Right lobe of liver (tissue), 6 donors: ENCODE measurements at regions not wholly inside any gene's neighbourhood (a gene's known extent, or its start where the extent isn't known, plus 50 kb on each side); places are given as distances from the start of the nearest gene placed in this dataset.
A peak's percentile ranks its signal among the peaks of the same experiment; 100 is the strongest.

Source experiments
- ATAC-seq, 4 donors: fragments of 200-7000 bp; cut with Tn5 transposase; one replicate each; pipeline ENCODE4 v1.9.1; 2020; ENCODE audit warnings: mild to moderate bottlenecking in 4 of 4, moderate library complexity in 4 of 4
- DNase-seq, 3 donors: peaks; one replicate each; pipeline ENCODE4 v3.0.0-alpha.2; 2020
- H3K27ac ChIP-seq, 3 donors: fragments of 200-600 bp; one replicate each; pipeline ENCODE4 v1.8.0; 2022
- H3K27me3 ChIP-seq, 2 donors: fragments of 200-600 bp; one replicate each; pipeline ENCODE4 v1.8.0; 2022
- H3K36me3 ChIP-seq, 4 donors: fragments of 200-600 bp; sonication (generic) in 1 of 4; one replicate each; pipeline versions ENCODE4 v1.5.1 to v1.8.0; 2017 to 2022; ENCODE audit warnings: control low read depth in 1 of 4
- H3K4me1 ChIP-seq, 4 donors: fragments of 200-600 bp; sonication (generic) in 1 of 4; one replicate each; pipeline versions ENCODE4 v1.5.1 to v1.8.0; 2017 to 2022; ENCODE audit warnings: control low read depth in 1 of 4
- H3K4me3 ChIP-seq, 3 donors: fragments of 200-600 bp; one replicate each; pipeline ENCODE4 v1.8.0; 2022
- H3K9me3 ChIP-seq, 4 donors: fragments of 200-600 bp; sonication (generic) in 1 of 4; one replicate each; pipeline versions ENCODE4 v1.5.1 to v1.8.0; 2017 to 2022; ENCODE audit warnings: control low read depth in 1 of 4
- POLR2A ChIP-seq: fragments of 450-650 bp; IDR thresholded peaks from one replicate; pipeline ENCODE4 v1.6.1; 2017; ENCODE audit warnings: antibody characterized with exemption, mild to moderate bottlenecking
- WGBS: methylation state at CpG from one replicate; pipeline ENCODE4 v1.1.6; 2018; ENCODE audit warnings: low coverage, low lambda C conversion rate; ENCODE audit not compliant: insufficient coverage; ENCODE audit errors: missing lambda C conversion rate; 5-methylcytosine and 5-hydroxymethylcytosine counted together
- intact Hi-C, 2 donors: fragments of 100-400 bp; cut with DNase I; formaldehyde crosslinking; loops; one replicate each; pipeline versions ENCODE4 v1.11.2 to v1.14.1; 2022
- TF ChIP-seq, protein P1 (sequence below), 4 donors: fragments of 200-600 bp in 3 of 4; fragments of 450-650 bp in 1 of 4; IDR thresholded peaks; one replicate each; pipeline versions ENCODE4 v1.5.1 to v1.8.0; 2016 to 2022; ENCODE audit warnings: antibody characterized with exemption in 4 of 4, mild to moderate bottlenecking in 2 of 4
- donor health status: DM: no; HTN: yes; CAD: no.
- donor health status: DM: no; HTN: no; CAD: no.
- donor health status: DM: no; HTN: no; CAD: no.
- donor health status: DM: no; HTN: yes; CAD: no.
- donor health status: DM: no; HTN: yes; CAD: no.

DNA sequence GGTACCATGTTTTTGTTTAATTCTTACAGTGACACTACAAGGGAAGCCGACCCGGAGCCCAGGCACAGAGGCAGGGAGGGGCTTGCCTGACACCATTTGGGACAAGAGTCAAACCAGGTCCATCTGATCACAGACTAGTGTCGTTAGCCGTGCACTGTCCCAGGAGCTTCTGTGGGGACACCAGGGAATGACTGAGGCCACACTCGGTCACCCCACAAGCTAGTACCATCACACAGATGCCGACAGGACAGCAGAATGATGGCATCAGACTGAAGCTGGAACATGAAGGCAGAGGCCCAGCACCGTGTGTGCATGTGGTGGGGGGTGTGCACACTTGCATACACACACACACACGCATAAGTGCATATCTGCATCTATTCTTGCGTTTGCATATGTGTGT lies 61.5 kb upstream of the NECTIN1 start:
- DNase-seq: peak in 2 of 3 donors; percentile 4 to 31
- no peak overlapping the region for H3K4me3 ChIP-seq
- TF ChIP-seq, protein P1, sequence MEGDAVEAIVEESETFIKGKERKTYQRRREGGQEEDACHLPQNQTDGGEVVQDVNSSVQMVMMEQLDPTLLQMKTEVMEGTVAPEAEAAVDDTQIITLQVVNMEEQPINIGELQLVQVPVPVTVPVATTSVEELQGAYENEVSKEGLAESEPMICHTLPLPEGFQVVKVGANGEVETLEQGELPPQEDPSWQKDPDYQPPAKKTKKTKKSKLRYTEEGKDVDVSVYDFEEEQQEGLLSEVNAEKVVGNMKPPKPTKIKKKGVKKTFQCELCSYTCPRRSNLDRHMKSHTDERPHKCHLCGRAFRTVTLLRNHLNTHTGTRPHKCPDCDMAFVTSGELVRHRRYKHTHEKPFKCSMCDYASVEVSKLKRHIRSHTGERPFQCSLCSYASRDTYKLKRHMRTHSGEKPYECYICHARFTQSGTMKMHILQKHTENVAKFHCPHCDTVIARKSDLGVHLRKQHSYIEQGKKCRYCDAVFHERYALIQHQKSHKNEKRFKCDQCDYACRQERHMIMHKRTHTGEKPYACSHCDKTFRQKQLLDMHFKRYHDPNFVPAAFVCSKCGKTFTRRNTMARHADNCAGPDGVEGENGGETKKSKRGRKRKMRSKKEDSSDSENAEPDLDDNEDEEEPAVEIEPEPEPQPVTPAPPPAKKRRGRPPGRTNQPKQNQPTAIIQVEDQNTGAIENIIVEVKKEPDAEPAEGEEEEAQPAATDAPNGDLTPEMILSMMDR (IDR thresholded peaks at IDR 0.05): no peak
- TF ChIP-seq POLR2A: no peak
- H3K36me3 ChIP-seq: no peaks in the 10 kb centered on the region
- no peak for ATAC-seq
- H3K27me3 ChIP-seq: no peaks in the 10 kb centered on the region
- intact Hi-C loops: no loop called here
- WGBS: 53% methylated on average over 7 of the region's 9 CpGs
- H3K4me1 ChIP-seq: no peaks in the 10 kb centered on the region
- no peaks in the 10 kb centered on the region for H3K9me3 ChIP-seq
- no peak overlapping the region for H3K27ac ChIP-seq

DNA sequence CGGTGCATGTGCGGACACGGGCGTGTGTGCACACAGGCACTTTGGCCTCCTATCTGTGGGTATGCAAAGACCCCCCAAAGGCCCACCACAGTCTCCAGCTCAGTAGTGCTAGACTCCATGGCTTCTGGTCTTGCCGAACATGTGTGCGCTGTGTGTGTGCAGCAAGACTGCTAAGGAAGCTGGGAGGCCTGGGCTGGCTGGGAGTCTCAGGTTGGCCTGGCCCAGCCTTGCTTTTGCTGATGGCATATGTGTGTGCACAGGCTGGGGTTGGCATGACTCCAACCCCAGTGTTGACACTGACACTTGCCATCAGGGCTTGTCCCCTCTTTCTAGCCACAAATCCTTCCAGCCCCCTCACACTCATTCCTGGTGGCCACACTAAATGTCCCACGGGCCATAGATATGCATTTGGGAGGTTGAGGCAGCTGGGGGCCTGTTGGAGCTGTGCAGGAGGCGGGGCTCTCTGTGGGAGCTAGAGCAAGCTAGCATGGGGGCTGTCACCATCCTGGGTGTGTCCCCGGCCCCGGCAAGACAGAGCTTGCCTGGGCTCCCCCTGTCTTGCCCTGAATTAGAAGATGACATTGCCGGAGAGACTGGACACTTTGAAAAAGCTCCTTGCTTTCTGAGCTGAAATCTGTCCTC lies 60.9 kb upstream of the NECTIN1 start:
- TF ChIP-seq POLR2A: no peak
- TF ChIP-seq, protein P1 (IDR thresholded peaks at IDR 0.05): no peak
- H3K27ac ChIP-seq: no peak overlapping the region
- ATAC-seq (no peak), DNase-seq (peak in 1 of 3 donors; percentile 34)
- no peaks in the 10 kb centered on the region for H3K4me1 ChIP-seq
- no peaks in the 10 kb centered on the region for H3K9me3 ChIP-seq
- intact Hi-C loops: no loop called here
- H3K27me3 ChIP-seq: no peaks in the 10 kb centered on the region
- 57% methylated on average over 3 of the region's 11 CpGs for WGBS
- no peaks in the 10 kb centered on the region for H3K36me3 ChIP-seq
- H3K4me3 ChIP-seq: no peak overlapping the region

DNA sequence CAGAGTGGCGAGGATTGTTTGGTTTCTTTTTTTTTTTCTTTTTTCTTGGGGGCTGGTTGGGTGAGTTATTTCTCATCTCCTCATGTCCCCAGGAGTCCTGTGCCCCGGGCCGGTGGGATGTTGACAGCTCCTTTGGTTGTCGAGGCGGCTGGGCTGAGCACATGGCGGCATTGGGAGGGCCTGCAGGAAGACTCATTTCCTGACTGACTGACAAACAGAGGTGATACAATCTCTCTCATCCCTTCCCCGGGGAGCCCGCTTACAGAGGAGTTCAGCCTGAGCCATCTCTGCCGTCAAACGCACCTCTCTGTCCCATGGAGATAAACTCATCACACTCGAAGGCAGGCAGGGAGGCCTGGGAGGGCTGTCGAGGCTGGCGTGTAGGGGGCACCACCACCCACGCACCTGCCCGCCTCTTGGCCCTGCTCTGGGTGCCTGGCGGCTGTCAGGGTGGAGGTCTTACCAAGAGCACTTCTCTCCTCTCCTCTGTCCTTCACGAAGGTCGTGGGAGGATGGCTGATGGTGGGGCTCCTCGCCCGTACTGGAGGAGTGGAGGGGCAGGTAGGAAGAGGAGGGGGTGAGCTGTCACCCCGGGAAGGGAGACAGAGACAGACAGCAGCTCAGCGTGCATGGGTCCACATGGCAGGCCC lies 60.0 kb upstream of the NECTIN1 start:
- Histone ChIP-seq H3K36me3 (no peaks in the 10 kb centered on the region), H3K27ac (no peak overlapping the region), H3K4me3 (no peak overlapping the region), H3K4me1 (no peaks in the 10 kb centered on the region), H3K27me3 (no peaks in the 10 kb centered on the region), H3K9me3 (no peaks in the 10 kb centered on the region)
- 59% methylated on average over 9 of the region's 22 CpGs for WGBS
- peak in 1 of 3 donors; percentile 36 for DNase-seq
- no peak for ATAC-seq
- no peak for TF ChIP-seq POLR2A
- TF ChIP-seq, protein P1 (IDR thresholded peaks at IDR 0.05): no peak
- intact Hi-C loops: no loop called here

DNA sequence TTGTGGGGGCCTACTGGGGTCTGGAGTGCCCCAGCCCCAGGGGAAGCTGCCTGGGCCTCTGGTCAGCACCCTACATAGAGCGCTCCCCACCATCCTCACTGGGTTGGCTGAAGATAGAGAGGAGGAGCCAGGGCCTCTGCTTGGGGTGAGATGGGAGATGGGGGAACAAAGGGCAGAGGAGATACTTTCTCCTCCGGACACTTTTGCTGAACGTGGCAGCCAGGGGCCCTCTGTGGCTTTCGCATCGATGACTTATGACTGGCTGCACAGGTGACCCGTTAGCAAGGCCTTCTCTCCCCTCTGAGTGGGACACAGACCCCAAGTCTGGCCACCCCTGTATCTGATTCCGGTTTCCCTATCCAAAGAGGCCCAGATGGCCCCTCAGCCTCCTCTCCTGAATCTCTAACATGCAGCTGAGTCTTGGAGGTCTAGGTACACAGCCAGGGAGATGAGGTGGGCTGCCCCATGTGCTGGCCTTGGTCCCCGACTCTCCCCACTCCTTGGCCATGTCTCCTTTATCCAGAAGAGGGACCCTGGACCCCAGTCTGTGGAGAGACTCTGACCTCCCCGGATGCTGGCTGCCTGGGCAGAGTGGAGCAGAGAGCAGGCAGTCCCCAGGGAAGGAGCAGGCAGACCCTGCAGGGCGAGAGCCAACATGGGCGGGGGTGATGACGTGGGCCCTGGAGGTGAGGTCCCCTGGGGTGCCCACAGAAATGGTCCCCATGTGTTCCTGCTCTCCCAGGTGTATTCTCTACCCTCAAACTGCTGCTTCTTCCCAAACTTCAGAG lies 59.3 kb upstream of the NECTIN1 start:
- Histone ChIP-seq H3K27ac (no peak overlapping the region), H3K4me3 (no peak overlapping the region), H3K4me1 (no peaks in the 10 kb centered on the region), H3K36me3 (no peaks in the 10 kb centered on the region), H3K27me3 (no peaks in the 10 kb centered on the region), H3K9me3 (no peaks in the 10 kb centered on the region)
- ATAC-seq (no peak), DNase-seq (peak in 1 of 3 donors; percentile 47)
- WGBS: 43% methylated on average over 1 of the region's 12 CpGs
- no peak for TF ChIP-seq POLR2A
- TF ChIP-seq, protein P1 (IDR thresholded peaks at IDR 0.05): no peak
- intact Hi-C loops: no loop called here
